Spleen (tissue), 11 donors: ENCODE measurements at regions not wholly inside any gene's neighbourhood (a gene's known extent, or its start where the extent isn't known, plus 50 kb on each side); places are given as distances from the start of the nearest gene placed in this dataset.
"Not testable (repeated sequence)": the region's sequence is repeated elsewhere in the genome, so short reads cannot be mapped to it uniquely, and the experiment has no call there.

Experiments used
- DNase-seq: peaks from one replicate; pipeline ENCODE4 v3.0.0-alpha.2; 2020
- H3K27ac ChIP-seq, 8 donors: fragments of 200-600 bp; sonication (generic) in 7 of 8; 1 replicate in 4 of 8; 2 replicates in 4 of 8; pipeline versions ENCODE4 v1.5.0 to v1.8.0; 2016 to 2021; ENCODE audit warnings: inconsistent platforms in 4 of 8, mild to moderate bottlenecking in 4 of 8, moderate library complexity in 1 of 8
- H3K27me3 ChIP-seq, 7 donors: fragments of 200-600 bp; sonication (generic) in 6 of 7; replicated peaks in 1 of 7; 1 replicate in 4 of 7; 2 replicates in 3 of 7; pipeline versions ENCODE4 v1.5.0 to v1.8.0; 2016 to 2021; ENCODE audit warnings: inconsistent platforms in 3 of 7, mild to moderate bottlenecking in 1 of 7
- H3K36me3 ChIP-seq, 6 donors: fragments of 200-600 bp; sonication (generic) in 5 of 6; 1 replicate in 4 of 6; 2 replicates in 2 of 6; pipeline versions ENCODE4 v1.5.0 to v1.8.0; 2016 to 2021; ENCODE audit warnings: inconsistent platforms in 2 of 6
- H3K4me1 ChIP-seq, 6 donors: fragments of 200-600 bp; sonication (generic) in 5 of 6; 1 replicate in 3 of 6; 2 replicates in 3 of 6; pipeline versions ENCODE4 v1.5.0 to v1.8.0; 2016 to 2021; ENCODE audit warnings: inconsistent platforms in 3 of 6
- H3K4me3 ChIP-seq, 8 donors: fragments of 200-600 bp; sonication (generic) in 7 of 8; 1 replicate in 4 of 8; 2 replicates in 4 of 8; pipeline versions ENCODE4 v1.5.0 to v1.8.0; 2016 to 2021; ENCODE audit warnings: inconsistent platforms in 4 of 8, mild to moderate bottlenecking in 4 of 8, moderate library complexity in 2 of 8
- H3K9me3 ChIP-seq, 8 donors: fragments of 200-600 bp; sonication (generic) in 7 of 8; 1 replicate in 4 of 8; 2 replicates in 4 of 8; pipeline versions ENCODE4 v1.5.0 to v1.8.0; 2016 to 2021; ENCODE audit warnings: inconsistent platforms in 4 of 8
- CTCF ChIP-seq, 11 experiments: fragments of 200-600 bp in 7 of 11; fragments of 450-650 bp in 4 of 11; sonication (generic) in 4 of 11; IDR thresholded peaks in 8 of 11; conservative IDR thresholded peaks in 3 of 11; 1 replicate in 7 of 11; 2 replicates in 4 of 11; pipeline versions ENCODE4 v1.4.0 to v1.8.0; 2016 to 2021; ENCODE audit warnings: antibody characterized with exemption in 11 of 11, inconsistent platforms in 4 of 11, mild to moderate bottlenecking in 1 of 11
- POLR2A ChIP-seq, 3 donors: fragments of 450-650 bp; IDR thresholded peaks; one replicate each; pipeline ENCODE4 v1.5.1; 2017; ENCODE audit warnings: antibody characterized with exemption in 3 of 3, mild to moderate bottlenecking in 1 of 3
- POLR2AphosphoS5 ChIP-seq, 3 donors: sonication (generic); formaldehyde crosslinking; IDR thresholded peaks; one replicate each; pipeline ENCODE4 v1.5.1; 2017; ENCODE audit warnings: antibody characterized with exemption in 3 of 3
- WGBS, 5 donors: extraction: QIAGEN DNeasy Blood & Tissue Kit in 3 of 5; methylation state at CpG; one replicate each; pipeline versions ENCODE4 v1.1.5 to v1.1.7; 2013 to 2018; 5-methylcytosine and 5-hydroxymethylcytosine counted together
- intact Hi-C: fragments of 100-400 bp; cut with DNase I; formaldehyde crosslinking; loops from one replicate; pipeline ENCODE4 v1.15.0; 2023; ENCODE audit warnings: low total_unique reads
- donor health status: healthy with polysubstance abuse.
- donor health status: DM: no; HTN: no; CAD: no; lungs with moderate emphysema.
- donor health status: DM: no; HTN: no; CAD: no.
- donor health status: Bipolar disorder and iron deficiency.
- donor health status: healthy.
- donor health status: DM: no; HTN: no; CAD: no.
- donor health status: DM: yes; HTN: yes; CAD: no.

- no peaks in the 10 kb centered on the region for H3K4me1 ChIP-seq
- no peaks in the 10 kb centered on the region for H3K36me3 ChIP-seq
- H3K27me3 ChIP-seq: peaks cover 0 to 8% (median 0%) of the 10 kb centered on the region in 7 donors
- DNase-seq: no peak
- WGBS, 5 donors: 79 to 100% (median 98%) methylated on average over 2 to 3 of the region's 3 CpGs
- intact Hi-C loops: no loop called here
- H3K9me3 ChIP-seq: no peaks in the 10 kb centered on the region
- no peak overlapping the region for H3K27ac ChIP-seq
- no peak for TF ChIP-seq POLR2AphosphoS5 (IDR thresholded peaks at IDR 0.05)
- no peak overlapping the region for H3K4me3 ChIP-seq
Measured at GRCh38 chr9:27835286-27835685, 262.0 kb upstream of the C9orf72 start.

- Histone ChIP-seq H3K4me3 (no peak overlapping the region), H3K27me3 (peaks cover 0 to 8% (median 0%) of the 10 kb centered on the region in 7 donors), H3K27ac (no peak overlapping the region), H3K36me3 (no peaks in the 10 kb centered on the region), H3K9me3 (no peaks in the 10 kb centered on the region), H3K4me1 (no peaks in the 10 kb centered on the region)
- no peak for DNase-seq
- WGBS, 5 donors: 88 to 95% (median 94%) methylated on average over 6 of the region's 6 CpGs
- intact Hi-C loops: no loop called here
- TF ChIP-seq POLR2AphosphoS5 (IDR thresholded peaks at IDR 0.05) (no peak), POLR2A (IDR thresholded peaks at IDR 0.05) (no peak), CTCF (IDR thresholded peaks at IDR 0.05 in 8 of 11, conservative IDR thresholded peaks at IDR 0.05 in 3 of 11) (no peak)
Measured at GRCh38 chr9:27835746-27836145, 262.5 kb upstream of the C9orf72 start.

- Histone ChIP-seq H3K9me3 (no peaks in the 10 kb centered on the region), H3K4me1 (no peaks in the 10 kb centered on the region), H3K4me3 (no peak overlapping the region), H3K27me3 (peaks cover 0 to 8% (median 0%) of the 10 kb centered on the region in 7 donors), H3K27ac (no peak overlapping the region), H3K36me3 (no peaks in the 10 kb centered on the region)
- 81 to 90% (median 83%) methylated on average over 7 of the region's 7 CpGs for WGBS, 5 donors
- DNase-seq: no peak
- intact Hi-C loops: no loop called here
- TF ChIP-seq POLR2A (IDR thresholded peaks at IDR 0.05) (no peak), CTCF (IDR thresholded peaks at IDR 0.05 in 8 of 11, conservative IDR thresholded peaks at IDR 0.05 in 3 of 11) (no peak), POLR2AphosphoS5 (IDR thresholded peaks at IDR 0.05) (no peak)
Measured at GRCh38 chr9:27836661-27837401, 263.6 kb upstream of the C9orf72 start.

GRCh38 chr9:27838876-27839275, 265.6 kb upstream of the C9orf72 start:
- WGBS, 5 donors: 91 to 98% (median 95%) methylated on average over 3 of the region's 3 CpGs
- Histone ChIP-seq H3K4me1 (no peaks in the 10 kb centered on the region), H3K9me3 (no peaks in the 10 kb centered on the region), H3K27me3 (peaks cover 0 to 8% (median 0%) of the 10 kb centered on the region in 7 donors), H3K36me3 (no peaks in the 10 kb centered on the region), H3K27ac (no peak overlapping the region), H3K4me3 (no peak overlapping the region)
- TF ChIP-seq POLR2A (IDR thresholded peaks at IDR 0.05) (no peak), CTCF (IDR thresholded peaks at IDR 0.05 in 8 of 11, conservative IDR thresholded peaks at IDR 0.05 in 3 of 11) (no peak), POLR2AphosphoS5 (IDR thresholded peaks at IDR 0.05) (no peak)
- intact Hi-C loops: no loop called here
- no peak for DNase-seq

- 67 to 77% (median 73%) methylated on average over 1 of the region's 1 CpG for WGBS, 5 donors
- DNase-seq, H3K4me3 ChIP-seq, intact Hi-C loops, H3K36me3 ChIP-seq, H3K9me3 ChIP-seq, H3K27me3 ChIP-seq, H3K27ac ChIP-seq, H3K4me1 ChIP-seq: not testable (repeated sequence)
Measured at GRCh38 chr9:27839767-27840166, 266.5 kb upstream of the C9orf72 start.
